Nephron progenitor cell (in vitro differentiated cells): ENCODE measurements at regions not wholly inside any gene's neighbourhood (a gene's known extent, or its start where the extent isn't known, plus 50 kb on each side); places are given as distances from the start of the nearest gene placed in this dataset.

Experiments used
- DNase-seq: peaks from one replicate; pipeline ENCODE4 v3.0.0; 2021
- H3K27ac Mint-ChIP-seq: 2 replicates; pipeline ENCODE4 v1.8.0; 2021; ENCODE audit warnings: mild to moderate bottlenecking, moderate library complexity, mixed read lengths
- H3K27me3 Mint-ChIP-seq: 2 replicates; pipeline ENCODE4 v1.8.0; 2021; ENCODE audit warnings: mild to moderate bottlenecking, low read depth, mixed read lengths; ENCODE audit not compliant: poor library complexity
- H3K36me3 Mint-ChIP-seq: 2 replicates; pipeline ENCODE4 v1.8.0; 2021; ENCODE audit warnings: low read depth, mixed read lengths
- H3K4me1 Mint-ChIP-seq: 2 replicates; pipeline ENCODE4 v1.8.0; 2021; ENCODE audit warnings: mixed read lengths
- H3K4me3 Mint-ChIP-seq: 2 replicates; pipeline ENCODE4 v1.8.0; 2021; ENCODE audit warnings: mild to moderate bottlenecking, moderate library complexity, mixed read lengths
- H3K9me3 Mint-ChIP-seq: 2 replicates; pipeline ENCODE4 v1.8.0; 2021; ENCODE audit warnings: mild to moderate bottlenecking, moderate library complexity, mixed read lengths
- CTCF ChIP-seq: fragments of 200-600 bp; sonication (generic); IDR thresholded peaks from 2 replicates; pipeline ENCODE4 v1.5.0; 2021; ENCODE audit warnings: antibody characterized with exemption

GRCh38 chr22:27260087-27260698, 541.4 kb downstream of the MN1 start:
- H3K27ac Mint-ChIP-seq = no peak overlapping the region
- TF ChIP-seq CTCF = no peak
- H3K4me3 Mint-ChIP-seq = no peak overlapping the region
- H3K4me1 Mint-ChIP-seq = peaks cover 36% of the 10 kb centered on the region
- peaks cover 12% of the 10 kb centered on the region for H3K9me3 Mint-ChIP-seq
- H3K36me3 Mint-ChIP-seq = peaks cover 10% of the 10 kb centered on the region
- peaks cover 19% of the 10 kb centered on the region for H3K27me3 Mint-ChIP-seq
- DNase-seq = no peak

GRCh38 chr22:27262361-27262760, 539.2 kb downstream of the MN1 start:
- H3K36me3 Mint-ChIP-seq = no peaks in the 10 kb centered on the region
- H3K4me3 Mint-ChIP-seq = no peak overlapping the region
- H3K4me1 Mint-ChIP-seq = peaks cover 36% of the 10 kb centered on the region
- peak overlapping the region; percentile 64 for H3K27ac Mint-ChIP-seq
- no peak for TF ChIP-seq CTCF
- H3K9me3 Mint-ChIP-seq = no peaks in the 10 kb centered on the region
- H3K27me3 Mint-ChIP-seq = peaks cover 14% of the 10 kb centered on the region
- DNase-seq = peak; percentile 27

GRCh38 chr22:27264184-27264583, 537.4 kb downstream of the MN1 start:
- Mint-ChIP-seq H3K27ac (no peak overlapping the region), H3K27me3 (peaks cover 12% of the 10 kb centered on the region), H3K4me3 (no peak overlapping the region), H3K9me3 (no peaks in the 10 kb centered on the region), H3K4me1 (peaks cover 32% of the 10 kb centered on the region), H3K36me3 (no peaks in the 10 kb centered on the region)
- TF ChIP-seq CTCF = no peak
- no peak for DNase-seq

GRCh38 chr22:27267145-27267544, 534.4 kb downstream of the MN1 start:
- no peak for TF ChIP-seq CTCF
- Mint-ChIP-seq H3K36me3 (no peaks in the 10 kb centered on the region), H3K27ac (no peak overlapping the region), H3K4me1 (peaks cover 13% of the 10 kb centered on the region), H3K9me3 (no peaks in the 10 kb centered on the region), H3K27me3 (peaks cover 26% of the 10 kb centered on the region), H3K4me3 (no peak overlapping the region)
- DNase-seq = no peak

- Mint-ChIP-seq H3K4me1 (peaks cover 30% of the 10 kb centered on the region), H3K36me3 (no peaks in the 10 kb centered on the region), H3K4me3 (no peak overlapping the region), H3K27ac (no peak overlapping the region), H3K27me3 (peaks cover 23% of the 10 kb centered on the region), H3K9me3 (no peaks in the 10 kb centered on the region)
- no peak for DNase-seq
- TF ChIP-seq CTCF = no peak
Observed at GRCh38 chr22:27269751-27270543, 531.6 kb downstream of the MN1 start.
